PC-3 (cell line): ENCODE measurements at regions not wholly inside any gene's neighbourhood (a gene's known extent, or its start where the extent isn't known, plus 50 kb on each side); places are given as distances from the start of the nearest gene placed in this dataset.

ENCODE experiments used
- CTCF ChIP-seq: fragments of 300-600 bp; sonication (generic); conservative IDR thresholded peaks from 2 replicates; pipeline ENCODE4 v1.5.1; 2017; ENCODE audit warnings: antibody characterized with exemption, low read depth, mild to moderate bottlenecking, low read length
- EZH2 ChIP-seq: fragments of 300-600 bp; sonication (generic); IDR thresholded peaks from one replicate; pipeline ENCODE4 v1.6.1; 2017; ENCODE audit warnings: antibody characterized with exemption, mild to moderate bottlenecking, low read length; ENCODE audit not compliant: unreplicated experiment

GRCh38 chr20:7608250-7608649 lies 332.0 kb downstream of the HAO1 start:
- TF ChIP-seq CTCF (no peak), EZH2 (no peak)
